H1 (cell line): ENCODE measurements at regions not wholly inside any gene's neighbourhood (a gene's known extent, or its start where the extent isn't known, plus 50 kb on each side); places are given as distances from the start of the nearest gene placed in this dataset.

Experiments
- CTCF ChIA-PET: fragments of 300-600 bp; sonication (Branson Sonifier 250); formaldehyde crosslinking; loops from one replicate; lab custom pipeline; 2021; ENCODE audit not compliant: partially characterized antibody; lab: Charles Lee
- POLR2A ChIA-PET: fragments of 300-600 bp; sonication (Branson Sonifier 250); formaldehyde crosslinking; loops from one replicate; lab custom pipeline; 2021; ENCODE audit warnings: inconsistent platforms; ENCODE audit not compliant: partially characterized antibody; lab: Charles Lee
- DNase-seq, 2 experiments: peaks; one replicate each; pipeline versions ENCODE4 v3.0.0 to v3.0.0-alpha.2; 2010 to 2022; ENCODE audit warnings: low spot score in 2 of 2, low read depth in 1 of 2, mixed read lengths in 1 of 2
- FAIRE-seq: peaks from 2 replicates; lab custom pipeline; 2011; peaks lifted over from hg19 to GRCh38; lab: Jason Lieb, UNC
- H2AFZ ChIP-seq: 2 replicates; pipeline ENCODE4 v1.8.1; 2012; ENCODE audit warnings: low read length, inconsistent platforms
- H2AK5ac ChIP-seq: 2 replicates; pipeline ENCODE4 v1.6.1; 2013; ENCODE audit warnings: low read depth, low read length
- H2BK120ac ChIP-seq: replicated peaks from 2 replicates; pipeline ENCODE3; 2013; ENCODE audit warnings: low read depth, low read length, inconsistent platforms
- H2BK12ac ChIP-seq: 2 replicates; pipeline ENCODE4 v1.6.1; 2013; ENCODE audit warnings: low read depth, low read length
- H2BK15ac ChIP-seq: 2 replicates; pipeline ENCODE4 v1.6.1; 2013; ENCODE audit warnings: low read length
- H2BK20ac ChIP-seq: 2 replicates; pipeline ENCODE4 v1.6.1; 2013; ENCODE audit warnings: low read length
- H2BK5ac ChIP-seq: 2 replicates; pipeline ENCODE4 v1.6.1; 2013; ENCODE audit warnings: low read depth, low read length
- H3K14ac ChIP-seq: 2 replicates; pipeline ENCODE4 v1.6.1; 2013; ENCODE audit warnings: inconsistent platforms; ENCODE audit not compliant: insufficient read length
- H3K18ac ChIP-seq: 2 replicates; pipeline ENCODE4 v1.6.1; 2013; ENCODE audit warnings: low read length; ENCODE audit errors: extremely low read depth
- H3K23ac ChIP-seq: 2 replicates; pipeline ENCODE4 v1.6.1; 2013; ENCODE audit warnings: inconsistent platforms; ENCODE audit not compliant: insufficient read length
- H3K23me2 ChIP-seq: 2 replicates; pipeline ENCODE4 v1.6.1; 2013; ENCODE audit warnings: low read depth, low read length
- H3K27ac ChIP-seq: 2 replicates; pipeline ENCODE4 v1.6.1; 2011; ENCODE audit warnings: low read depth, low read length, inconsistent platforms
- H3K27me3 ChIP-seq, 4 experiments: replicated peaks in 1 of 4; 1 replicate in 1 of 4; 2 replicates in 3 of 4; pipeline versions ENCODE4 v1.6.1 to v1.8.1; 2011 to 2013; ENCODE audit warnings: low read length in 3 of 4, mild to moderate bottlenecking in 3 of 4, inconsistent platforms in 2 of 4, mixed read lengths in 2 of 4, moderate library complexity in 1 of 4; ENCODE audit not compliant: control insufficient read depth in 3 of 4, insufficient read depth in 3 of 4; ENCODE audit errors: extremely low read depth in 1 of 4
- H3K36me3 ChIP-seq, 4 experiments: 2 replicates each; pipeline versions ENCODE4 v1.6.1 to v1.8.1; 2011 to 2013; ENCODE audit warnings: mild to moderate bottlenecking in 4 of 4, low read length in 3 of 4, moderate library complexity in 2 of 4, control low read depth in 1 of 4, inconsistent platforms in 1 of 4; ENCODE audit not compliant: insufficient read depth in 4 of 4, control insufficient read depth in 2 of 4
- H3K4ac ChIP-seq: replicated peaks from 2 replicates; pipeline ENCODE3; 2013; ENCODE audit warnings: low read length, low read depth, mixed read lengths, inconsistent platforms; ENCODE audit not compliant: insufficient read length
- H3K4me1 ChIP-seq, 4 experiments: replicated peaks in 1 of 4; 1 replicate in 1 of 4; 2 replicates in 3 of 4; pipeline versions ENCODE4 v1.6.1 to v1.8.1; 2011 to 2013; ENCODE audit warnings: low read length in 3 of 4, inconsistent platforms in 2 of 4, mixed read lengths in 1 of 4; ENCODE audit not compliant: insufficient read depth in 4 of 4, control insufficient read depth in 3 of 4
- H3K4me2 ChIP-seq, 2 experiments: 2 replicates each; pipeline versions ENCODE4 v1.6.1 to v1.8.1; 2011 to 2013; ENCODE audit warnings: low read depth in 2 of 2, low read length in 2 of 2, control low read depth in 1 of 2, inconsistent platforms in 1 of 2, mild to moderate bottlenecking in 1 of 2; ENCODE audit not compliant: insufficient read depth in 1 of 2
- H3K4me3 ChIP-seq, 4 experiments: fragments of 200-600, 300-600 bp in 1 of 4; sonication (generic), shearing (Covaris generic), sonication (Bioruptor Twin) in 1 of 4; 2 replicates each; pipeline versions ENCODE4 v1.5.1 to v1.8.1; 2011 to 2016; ENCODE audit warnings: low read length in 4 of 4, low read depth in 3 of 4, control low read depth in 2 of 4, inconsistent platforms in 2 of 4, mild to moderate bottlenecking in 2 of 4, mixed read lengths in 1 of 4, moderate library complexity in 1 of 4; ENCODE audit not compliant: insufficient read depth in 2 of 4; ENCODE audit errors: extremely low read depth in 1 of 4
- H3K56ac ChIP-seq: replicated peaks from 2 replicates; pipeline ENCODE3; 2013; ENCODE audit warnings: low read depth, mild to moderate bottlenecking, mixed read lengths, low read length, inconsistent platforms; ENCODE audit not compliant: insufficient read length
- H3K79me1 ChIP-seq: 2 replicates; pipeline ENCODE4 v1.6.1; 2013; ENCODE audit warnings: low read depth, low read length, control low read depth
- H3K79me2 ChIP-seq, 2 experiments: 2 replicates each; pipeline versions ENCODE4 v1.6.1 to v1.8.1; 2012 to 2013; ENCODE audit warnings: low read length in 2 of 2, mild to moderate bottlenecking in 2 of 2, inconsistent platforms in 1 of 2; ENCODE audit not compliant: insufficient read depth in 2 of 2, control insufficient read depth in 1 of 2
- H3K9ac ChIP-seq, 4 experiments: replicated peaks in 1 of 4; 1 replicate in 1 of 4; 2 replicates in 3 of 4; pipeline versions ENCODE4 v1.6.1 to v1.8.1; 2011 to 2013; ENCODE audit warnings: low read depth in 3 of 4, low read length in 3 of 4, control low read depth in 2 of 4, mild to moderate bottlenecking in 2 of 4, moderate library complexity in 2 of 4, inconsistent platforms in 1 of 4; ENCODE audit errors: extremely low read depth in 1 of 4
- H3K9me3 ChIP-seq, 2 experiments: 2 replicates each; pipeline versions ENCODE4 v1.6.1 to v1.8.1; 2012 to 2013; ENCODE audit warnings: mild to moderate bottlenecking in 2 of 2, moderate library complexity in 2 of 2, control low read depth in 1 of 2, inconsistent platforms in 1 of 2, low read depth in 1 of 2, low read length in 1 of 2, mixed read lengths in 1 of 2; ENCODE audit not compliant: insufficient read depth in 2 of 2
- H4K20me1 ChIP-seq, 2 experiments: replicated peaks in 1 of 2; 2 replicates each; pipeline versions ENCODE3 to v1.8.1; 2011 to 2013; ENCODE audit warnings: inconsistent platforms in 2 of 2, low read length in 2 of 2, mild to moderate bottlenecking in 1 of 2; ENCODE audit not compliant: insufficient read depth in 2 of 2, control insufficient read depth in 1 of 2
- H4K5ac ChIP-seq: 2 replicates; pipeline ENCODE4 v1.6.1; 2013; ENCODE audit warnings: low read length, low read depth, mixed read lengths, inconsistent platforms; ENCODE audit not compliant: insufficient read length
- H4K8ac ChIP-seq: 2 replicates; pipeline ENCODE4 v1.8.0; 2013; ENCODE audit warnings: mild to moderate bottlenecking, moderate library complexity, low read length, inconsistent platforms; ENCODE audit not compliant: insufficient read depth; ENCODE audit errors: extremely low read depth
- H4K91ac ChIP-seq: replicated peaks from 2 replicates; pipeline ENCODE3; 2013; ENCODE audit warnings: low read length, mixed read lengths, inconsistent platforms; ENCODE audit not compliant: insufficient read length
- JUN ChIP-seq: IDR thresholded peaks from 2 replicates; pipeline ENCODE4 v1.6.1; 2011; ENCODE audit warnings: low read depth, mild to moderate bottlenecking, improper control_type of control experiment, low read length
- PHF8 ChIP-seq: fragments of 200-600 bp; sonication (generic); conservative IDR thresholded peaks from 2 replicates; pipeline ENCODE4 v1.7.1; 2012; ENCODE audit warnings: low read depth, mild to moderate bottlenecking, inconsistent platforms, low read length, moderate library complexity
- POLR2AphosphoS5 ChIP-seq: IDR thresholded peaks from 2 replicates; pipeline ENCODE4 v1.6.1; 2011; ENCODE audit warnings: low read depth, low read length
- RXRA ChIP-seq: IDR thresholded peaks from 2 replicates; pipeline ENCODE4 v1.6.1; 2011; ENCODE audit warnings: low read depth, mild to moderate bottlenecking, low read length, moderate library complexity; ENCODE audit not compliant: insufficient read depth
- SAP30 ChIP-seq: fragments of 300-600 bp; sonication (generic); IDR thresholded peaks from 2 replicates; pipeline ENCODE4 v1.7.1; 2012; ENCODE audit warnings: low read length, moderate library complexity, mild to moderate bottlenecking, inconsistent platforms; ENCODE audit not compliant: insufficient read depth, insufficient replicate concordance
- WGBS, 2 experiments: shearing (Covaris generic) in 1 of 2; methylation state at CpG; one replicate each; pipeline versions ENCODE4 v1.1.6 to v1.1.7; 2013 to 2015; ENCODE audit warnings: low lambda C conversion rate in 2 of 2, mixed read lengths in 2 of 2, inconsistent platforms in 1 of 2, low coverage in 1 of 2, missing lambda C conversion rate in 1 of 2; ENCODE audit not compliant: insufficient replicate concordance in 2 of 2, insufficient coverage in 1 of 2, insufficient read length in 1 of 2; ENCODE audit errors: extremely low coverage in 1 of 2, missing lambda C conversion rate in 1 of 2; 5-methylcytosine and 5-hydroxymethylcytosine counted together

DNA sequence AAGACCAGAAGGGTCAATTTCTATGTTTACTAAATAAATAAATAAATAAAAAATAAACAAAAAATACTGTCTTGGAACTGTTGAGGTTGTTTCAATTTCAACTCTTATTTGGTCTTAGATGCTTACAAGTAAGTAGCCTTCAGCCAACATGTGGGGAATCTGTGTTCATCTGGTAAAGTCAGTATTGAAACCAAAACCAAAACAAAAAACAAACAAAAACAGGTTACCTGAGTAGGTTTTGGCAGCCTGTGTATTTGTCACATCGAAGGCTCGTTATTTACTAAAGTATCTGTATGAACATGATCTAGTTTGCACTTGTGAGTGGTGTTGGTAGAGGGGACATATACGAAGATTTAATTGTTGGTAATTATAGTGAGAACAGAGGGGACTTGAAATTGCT, 471.5 kb downstream of the SLITRK5 start:
- Histone ChIP-seq H3K4ac (no peak overlapping the region), H3K23ac (no peak overlapping the region), H3K14ac (no peak overlapping the region), H3K27ac (no peak overlapping the region), H3K79me2 (no peaks in the 10 kb centered on the region), H4K5ac (no peak overlapping the region), H3K4me3 (no peak overlapping the region), H3K9ac (no peak overlapping the region), H2BK120ac (no peak overlapping the region), H4K20me1 (no peaks in the 10 kb centered on the region), H2BK12ac (no peak overlapping the region), H3K36me3 (no peaks in the 10 kb centered on the region), H2AFZ (no peak overlapping the region), H4K91ac (no peak overlapping the region), H3K23me2 (no peaks in the 10 kb centered on the region), H4K8ac (no peak overlapping the region), H2BK20ac (no peak overlapping the region), H2BK5ac (no peak overlapping the region), H3K79me1 (no peaks in the 10 kb centered on the region), H3K56ac (no peak overlapping the region), H2AK5ac (no peak overlapping the region), H3K27me3 (no peaks in the 10 kb centered on the region), H2BK15ac (no peak overlapping the region), H3K4me2 (no peak overlapping the region), H3K4me1 (no peaks in the 10 kb centered on the region), H3K18ac (no peak overlapping the region), H3K9me3 (no peaks in the 10 kb centered on the region)
- DNase-seq (no peak), FAIRE-seq (no peak)
- ChIA-PET POLR2A (no interaction called here), CTCF (interaction anchor here (0.6 to 1.3 kb wide), 2 partner anchors 18 to 334 kb away, joined by 3 to 5 read pairs; no protein-coding TSS in a partner anchor)
- 65 to 100% methylated on average over 1 to 3 of the region's 3 CpGs for WGBS, 2 experiments
- TF ChIP-seq SAP30 (no peak), RXRA (no peak), POLR2AphosphoS5 (no peak), PHF8 (no peak), JUN (no peak)
